RPMI8226 (cell line): ENCODE measurements at regions not wholly inside any gene's neighbourhood (a gene's known extent, or its start where the extent isn't known, plus 50 kb on each side); places are given as distances from the start of the nearest gene placed in this dataset.
"Not testable (repeated sequence)": the region's sequence is repeated elsewhere in the genome, so short reads cannot be mapped to it uniquely, and the experiment has no call there.

Source experiments
- DNase-seq: peaks from one replicate; pipeline ENCODE4 v3.0.0-alpha.2; 2015

DNA sequence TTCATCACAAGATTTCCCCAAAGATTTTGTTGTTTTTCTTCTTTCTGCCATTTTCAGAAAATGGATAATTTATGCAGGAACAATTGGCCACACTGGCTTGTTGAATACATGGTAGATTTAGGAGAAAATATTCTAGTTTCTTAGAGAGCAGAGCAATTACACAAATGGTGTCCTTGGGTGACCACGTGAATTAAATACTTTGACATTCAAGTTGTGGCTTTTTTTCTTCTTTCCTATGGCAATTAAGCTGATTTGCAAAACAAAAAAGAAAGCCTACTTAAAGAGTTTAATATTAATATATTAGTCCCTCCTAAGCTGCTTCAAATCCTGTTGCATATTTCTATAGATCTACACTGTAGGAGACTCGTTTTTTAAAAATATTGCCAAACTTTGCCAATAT is 133.0 kb upstream of the HTR2C start:
- no peak for DNase-seq

- DNase-seq, result no peak
Measured at GRCh38 chrX:114451397-114451796, 132.5 kb upstream of the HTR2C start.

DNA sequence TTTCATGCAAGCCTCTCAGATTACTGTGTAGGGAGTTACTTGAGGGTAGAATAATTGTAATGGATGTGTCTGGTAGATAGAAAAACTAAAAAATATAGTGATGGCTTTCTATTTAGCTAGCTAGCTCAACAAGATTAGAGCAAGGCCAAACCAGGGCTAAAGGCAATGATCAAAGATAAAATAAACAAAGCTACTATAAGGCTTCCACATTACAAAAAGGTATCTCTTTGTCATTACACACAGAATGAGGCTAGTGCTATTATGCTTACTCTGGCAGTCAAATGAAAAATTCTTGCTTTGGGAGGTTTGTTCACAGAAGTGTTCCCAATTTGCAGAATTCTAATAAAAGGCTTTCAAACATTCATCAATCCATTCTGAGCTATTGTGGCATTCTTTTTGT is 121.6 kb upstream of the HTR2C start:
- no peak for DNase-seq

DNA sequence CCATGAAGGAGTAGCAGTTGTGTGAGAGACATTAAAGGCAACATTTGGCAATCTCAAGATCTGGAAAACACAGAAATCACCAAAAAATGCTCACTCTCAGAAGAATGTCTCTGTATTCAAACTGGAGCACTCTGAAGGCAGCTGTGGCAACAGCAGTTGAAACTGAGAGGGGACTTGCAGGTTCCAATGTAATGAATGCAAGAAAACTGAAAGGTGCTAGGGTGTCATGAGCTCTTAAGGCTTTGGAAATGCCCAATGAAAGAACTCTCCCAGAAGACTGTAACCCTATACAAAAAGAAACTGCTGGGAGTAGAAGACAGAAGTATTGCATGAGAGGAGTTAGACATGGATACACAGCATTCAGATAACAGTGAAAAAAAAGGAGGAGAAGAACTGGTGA is 118.2 kb upstream of the HTR2C start:
- no peak for DNase-seq

DNA sequence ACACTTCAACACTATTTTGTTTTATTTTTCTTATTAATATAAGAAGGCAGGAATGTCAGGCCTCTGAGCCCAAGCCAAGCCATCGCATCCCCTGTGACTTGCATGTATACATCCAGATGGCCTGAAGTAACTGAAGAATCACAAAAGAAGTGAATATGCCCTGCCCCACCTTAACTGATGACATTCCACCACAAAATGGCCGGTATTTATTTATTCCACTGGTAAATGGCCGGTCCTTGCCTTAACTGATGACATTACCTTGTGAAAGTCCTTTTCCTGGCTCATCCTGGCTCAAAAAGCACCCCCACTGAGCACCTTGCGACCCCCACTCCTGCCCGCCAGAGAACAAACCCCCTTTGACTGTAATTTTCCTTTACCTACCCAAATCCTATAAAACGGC is 111.9 kb upstream of the HTR2C start:
- DNase-seq, result not testable (repeated sequence)

- DNase-seq, result no peak
Measured at GRCh38 chrX:114472788-114473187, 111.1 kb upstream of the HTR2C start.

- DNase-seq, result peak; percentile 5
Measured at GRCh38 chrX:114500622-114501021, 83.3 kb upstream of the HTR2C start.

- no peak for DNase-seq
Measured at GRCh38 chrX:114508756-114509155, 75.1 kb upstream of the HTR2C start.

DNA sequence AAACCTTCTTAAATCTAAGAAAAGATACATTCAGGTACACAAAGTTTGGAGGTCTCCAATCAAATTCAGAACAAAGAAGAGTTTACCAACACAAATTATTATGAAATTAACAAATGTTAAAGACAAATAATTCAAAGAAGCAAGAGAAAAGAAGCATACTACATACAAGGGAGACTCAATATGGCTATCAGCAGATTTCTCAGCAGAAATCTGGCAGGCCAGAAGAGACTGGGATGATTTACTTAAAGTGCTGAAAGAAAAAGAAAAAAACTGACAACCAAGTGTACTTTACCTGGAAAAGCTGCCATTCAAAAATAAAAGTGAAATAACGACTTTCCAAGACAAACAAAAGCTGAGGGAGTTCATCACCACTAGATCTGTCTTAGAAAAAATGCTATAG is 64.4 kb upstream of the HTR2C start:
- no peak for DNase-seq

GRCh38 chrX:114520701-114521100 is 63.2 kb upstream of the HTR2C start:
- DNase-seq, result not testable (repeated sequence)

- DNase-seq, result no peak
Measured at GRCh38 chrX:114532111-114532805, 51.6 kb upstream of the HTR2C start.
